Peyer's patch (tissue), 4 donors: ENCODE measurements at regions not wholly inside any gene's neighbourhood (a gene's known extent, or its start where the extent isn't known, plus 50 kb on each side); places are given as distances from the start of the nearest gene placed in this dataset.

Experiments used
- CTCF ChIP-seq, 6 experiments: fragments of 450-650 bp in 4 of 6; fragments of 200-600 bp in 2 of 6; sonication (generic) in 1 of 6; IDR thresholded peaks; one replicate each; pipeline ENCODE4 v1.5.1; 2017 to 2019; ENCODE audit warnings: antibody characterized with exemption in 6 of 6, mild to moderate bottlenecking in 3 of 6, moderate library complexity in 1 of 6
- POLR2A ChIP-seq, 2 donors: fragments of 450-650 bp; IDR thresholded peaks; one replicate each; pipeline ENCODE4 v1.5.1; 2017; ENCODE audit warnings: antibody characterized with exemption in 2 of 2, mild to moderate bottlenecking in 2 of 2, moderate library complexity in 2 of 2

DNA sequence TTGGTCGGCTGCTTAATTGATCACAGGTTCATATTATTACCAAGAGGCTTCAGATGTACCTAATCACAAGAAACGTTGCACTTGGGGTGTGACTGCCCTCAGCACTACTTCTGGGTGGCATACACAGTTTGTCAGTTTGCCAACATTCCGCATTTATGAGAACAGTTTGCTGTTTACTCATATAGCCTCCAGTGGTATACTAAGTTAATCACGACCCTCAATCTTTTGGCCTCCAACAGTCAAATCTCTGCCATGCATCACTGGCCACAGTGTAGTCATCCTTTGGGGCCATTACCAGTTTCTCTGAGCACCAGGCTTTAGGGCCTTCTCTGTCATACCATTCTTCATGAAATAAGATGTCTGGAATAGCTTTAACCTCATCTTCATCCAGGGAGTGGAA is 62.8 kb upstream of the BCL9 start:
- TF ChIP-seq CTCF (IDR thresholded peaks at IDR 0.05) = no peak
- no peak for TF ChIP-seq POLR2A (IDR thresholded peaks at IDR 0.05)
